ENCODE measurements at regions not wholly inside any gene's neighbourhood (a gene's known extent, or its start where the extent isn't known, plus 50 kb on each side); places are given as distances from the start of the nearest gene placed in this dataset.

- no peak overlapping the region for H3K9ac ChIP-seq (ENCODE audit: low read length)
- no peaks in the 10 kb centered on the region for H3K9me3 ChIP-seq (ENCODE audit: control insufficient read depth, low read depth, low read length)
- no peaks in the 10 kb centered on the region for H3K4me1 ChIP-seq (ENCODE audit: control insufficient read depth, low read depth, low read length)
- no peak overlapping the region for H3K27ac ChIP-seq (ENCODE audit: low read length)
- no peak overlapping the region for H3K4me3 ChIP-seq (ENCODE audit: low read length)
- H3K27me3 ChIP-seq (ENCODE audit: control insufficient read depth, insufficient read depth, low read length), result no peaks in the 10 kb centered on the region
- no peaks in the 10 kb centered on the region for H3K36me3 ChIP-seq (ENCODE audit: control insufficient read depth, low read depth, low read length)
Measured at GRCh38 chr9:81479573-81479972, 209.8 kb downstream of the TLE1 start.

GRCh38 chr9:81477669-81478068, 211.7 kb downstream of the TLE1 start:
- H3K4me3 ChIP-seq (ENCODE audit: low read length), result no peak overlapping the region
- H3K27me3 ChIP-seq (ENCODE audit: control insufficient read depth, insufficient read depth, low read length), result no peaks in the 10 kb centered on the region
- H3K27ac ChIP-seq (ENCODE audit: low read length), result no peak overlapping the region
- H3K36me3 ChIP-seq (ENCODE audit: control insufficient read depth, low read depth, low read length), result no peaks in the 10 kb centered on the region
- H3K9me3 ChIP-seq (ENCODE audit: control insufficient read depth, low read depth, low read length), result no peaks in the 10 kb centered on the region
- no peak overlapping the region for H3K9ac ChIP-seq (ENCODE audit: low read length)
- no peaks in the 10 kb centered on the region for H3K4me1 ChIP-seq (ENCODE audit: control insufficient read depth, low read depth, low read length)

- H3K9me3 ChIP-seq (ENCODE audit: control insufficient read depth, low read depth, low read length), result no peaks in the 10 kb centered on the region
- no peak overlapping the region for H3K27ac ChIP-seq (ENCODE audit: low read length)
- H3K4me3 ChIP-seq (ENCODE audit: low read length), result no peak overlapping the region
- H3K36me3 ChIP-seq (ENCODE audit: control insufficient read depth, low read depth, low read length), result no peaks in the 10 kb centered on the region
- H3K9ac ChIP-seq (ENCODE audit: low read length), result no peak overlapping the region
- no peaks in the 10 kb centered on the region for H3K4me1 ChIP-seq (ENCODE audit: control insufficient read depth, low read depth, low read length)
- no peaks in the 10 kb centered on the region for H3K27me3 ChIP-seq (ENCODE audit: control insufficient read depth, insufficient read depth, low read length)
Measured at GRCh38 chr9:81476813-81477490, 212.4 kb downstream of the TLE1 start.

DNA sequence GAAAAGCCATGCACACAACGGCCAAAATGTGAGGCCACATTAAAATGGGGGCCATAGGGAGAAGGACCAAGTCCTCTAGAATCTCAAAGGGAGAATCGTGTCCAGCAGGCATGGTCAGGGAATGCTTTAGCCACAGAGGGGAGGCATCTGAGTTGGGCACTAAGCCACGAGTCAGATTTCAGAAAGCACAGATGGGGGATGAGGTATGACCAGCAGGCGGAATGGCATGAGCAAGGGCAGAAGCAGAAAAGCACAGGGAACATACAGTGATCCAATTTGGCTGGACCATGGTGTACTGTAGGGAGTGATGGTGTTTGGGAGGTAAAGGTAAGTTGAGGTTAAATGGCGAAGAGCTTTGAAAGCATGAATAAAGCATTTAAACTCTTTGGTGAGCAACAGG, 214.6 kb downstream of the TLE1 start:
- H3K27ac ChIP-seq (ENCODE audit: low read length), result no peak overlapping the region

GRCh38 chr9:81474125-81474524, 215.2 kb downstream of the TLE1 start:
- Histone ChIP-seq H3K9me3 (ENCODE audit: control insufficient read depth, low read depth, low read length) (no peaks in the 10 kb centered on the region), H3K36me3 (ENCODE audit: control insufficient read depth, low read depth, low read length) (no peaks in the 10 kb centered on the region), H3K4me3 (ENCODE audit: low read length) (no peak overlapping the region), H3K4me1 (ENCODE audit: control insufficient read depth, low read depth, low read length) (no peaks in the 10 kb centered on the region), H3K27ac (ENCODE audit: low read length) (no peak overlapping the region), H3K27me3 (ENCODE audit: control insufficient read depth, insufficient read depth, low read length) (no peaks in the 10 kb centered on the region), H3K9ac (ENCODE audit: low read length) (no peak overlapping the region)

More for the DNA sequence above, 214.6 kb downstream of the TLE1 start:
- Histone ChIP-seq H3K27me3 (ENCODE audit: control insufficient read depth, insufficient read depth, low read length) (no peaks in the 10 kb centered on the region), H3K9me3 (ENCODE audit: control insufficient read depth, low read depth, low read length) (no peaks in the 10 kb centered on the region), H3K4me3 (ENCODE audit: low read length) (no peak overlapping the region), H3K36me3 (ENCODE audit: control insufficient read depth, low read depth, low read length) (no peaks in the 10 kb centered on the region), H3K9ac (ENCODE audit: low read length) (no peak overlapping the region), H3K4me1 (ENCODE audit: control insufficient read depth, low read depth, low read length) (no peaks in the 10 kb centered on the region)

DNA sequence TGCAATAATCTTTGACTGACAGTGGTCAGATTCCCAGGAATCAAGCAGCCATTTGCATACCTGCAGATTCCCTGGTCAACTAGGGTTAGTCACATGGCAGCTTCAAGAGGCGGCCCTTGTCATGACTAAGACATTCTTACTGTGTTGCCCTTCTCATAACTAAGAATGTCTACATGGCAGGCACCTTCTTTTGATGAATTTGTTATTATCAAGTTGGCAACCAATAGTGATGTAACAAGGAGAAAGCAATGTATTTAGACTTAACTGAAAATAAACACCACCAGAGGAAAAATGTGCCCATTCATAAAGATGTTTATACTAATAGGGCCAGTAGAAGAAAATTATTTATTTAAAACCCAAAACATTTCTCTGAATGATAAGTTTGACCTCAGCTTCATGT, 215.6 kb downstream of the TLE1 start:
- Histone ChIP-seq H3K4me1 (ENCODE audit: control insufficient read depth, low read depth, low read length) (no peaks in the 10 kb centered on the region), H3K9me3 (ENCODE audit: control insufficient read depth, low read depth, low read length) (no peaks in the 10 kb centered on the region), H3K9ac (ENCODE audit: low read length) (no peak overlapping the region), H3K4me3 (ENCODE audit: low read length) (no peak overlapping the region), H3K27ac (ENCODE audit: low read length) (no peak overlapping the region), H3K27me3 (ENCODE audit: control insufficient read depth, insufficient read depth, low read length) (no peaks in the 10 kb centered on the region), H3K36me3 (ENCODE audit: control insufficient read depth, low read depth, low read length) (no peaks in the 10 kb centered on the region)

GRCh38 chr9:81473206-81473605, 216.1 kb downstream of the TLE1 start:
- Histone ChIP-seq H3K9me3 (ENCODE audit: control insufficient read depth, low read depth, low read length) (no peaks in the 10 kb centered on the region), H3K27me3 (ENCODE audit: control insufficient read depth, insufficient read depth, low read length) (no peaks in the 10 kb centered on the region), H3K4me3 (ENCODE audit: low read length) (no peak overlapping the region), H3K4me1 (ENCODE audit: control insufficient read depth, low read depth, low read length) (peaks cover 3% of the 10 kb centered on the region), H3K9ac (ENCODE audit: low read length) (no peak overlapping the region), H3K36me3 (ENCODE audit: control insufficient read depth, low read depth, low read length) (no peaks in the 10 kb centered on the region), H3K27ac (ENCODE audit: low read length) (no peak overlapping the region)

- H3K27me3 ChIP-seq (ENCODE audit: control insufficient read depth, insufficient read depth, low read length), result no peaks in the 10 kb centered on the region
- H3K4me1 ChIP-seq (ENCODE audit: control insufficient read depth, low read depth, low read length), result peaks cover 7% of the 10 kb centered on the region
- H3K27ac ChIP-seq (ENCODE audit: low read length), result no peak overlapping the region
- no peaks in the 10 kb centered on the region for H3K9me3 ChIP-seq (ENCODE audit: control insufficient read depth, low read depth, low read length)
- H3K36me3 ChIP-seq (ENCODE audit: control insufficient read depth, low read depth, low read length), result no peaks in the 10 kb centered on the region
- H3K4me3 ChIP-seq (ENCODE audit: low read length), result no peak overlapping the region
- no peak overlapping the region for H3K9ac ChIP-seq (ENCODE audit: low read length)
Measured at GRCh38 chr9:81472701-81473100, 216.6 kb downstream of the TLE1 start.

GRCh38 chr9:81470864-81471263, 218.5 kb downstream of the TLE1 start:
- H3K27ac ChIP-seq (ENCODE audit: low read length), result no peak overlapping the region
- H3K36me3 ChIP-seq (ENCODE audit: control insufficient read depth, low read depth, low read length), result no peaks in the 10 kb centered on the region
- peaks cover 7% of the 10 kb centered on the region for H3K4me1 ChIP-seq (ENCODE audit: control insufficient read depth, low read depth, low read length)
- H3K27me3 ChIP-seq (ENCODE audit: control insufficient read depth, insufficient read depth, low read length), result no peaks in the 10 kb centered on the region
- no peak overlapping the region for H3K9ac ChIP-seq (ENCODE audit: low read length)
- no peak overlapping the region for H3K4me3 ChIP-seq (ENCODE audit: low read length)
- H3K9me3 ChIP-seq (ENCODE audit: control insufficient read depth, low read depth, low read length), result no peaks in the 10 kb centered on the region

- Histone ChIP-seq H3K9me3 (ENCODE audit: control insufficient read depth, low read depth, low read length) (no peaks in the 10 kb centered on the region), H3K27ac (ENCODE audit: low read length) (no peak overlapping the region), H3K4me3 (ENCODE audit: low read length) (no peak overlapping the region), H3K4me1 (ENCODE audit: control insufficient read depth, low read depth, low read length) (peaks cover 7% of the 10 kb centered on the region), H3K9ac (ENCODE audit: low read length) (no peak overlapping the region), H3K27me3 (ENCODE audit: control insufficient read depth, insufficient read depth, low read length) (no peaks in the 10 kb centered on the region), H3K36me3 (ENCODE audit: control insufficient read depth, low read depth, low read length) (no peaks in the 10 kb centered on the region)
Measured at GRCh38 chr9:81468084-81468595, 221.2 kb downstream of the TLE1 start.

DNA sequence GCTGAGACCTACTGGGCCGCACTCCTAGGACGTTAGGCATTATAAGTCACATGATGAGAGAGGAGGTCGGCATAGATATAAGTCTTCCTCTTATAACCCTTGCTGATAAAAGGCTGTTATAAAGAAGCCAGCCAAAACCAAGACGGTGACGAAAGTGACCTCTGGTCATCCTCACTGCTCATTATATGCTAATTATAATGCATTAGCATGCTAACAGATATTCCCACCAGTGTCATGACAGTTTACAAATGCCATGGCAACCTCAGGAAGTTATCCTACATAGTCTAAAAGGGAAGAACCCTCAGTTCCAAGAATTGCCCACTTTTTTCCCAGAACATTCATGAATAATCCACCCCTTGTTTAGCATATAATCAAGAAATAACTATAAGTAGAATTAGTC, 222.4 kb downstream of the TLE1 start:
- no peaks in the 10 kb centered on the region for H3K9me3 ChIP-seq (ENCODE audit: control insufficient read depth, low read depth, low read length)

GRCh38 chr9:81465468-81466011, 223.8 kb downstream of the TLE1 start:
- Histone ChIP-seq H3K27ac (ENCODE audit: low read length) (no peak overlapping the region), H3K9me3 (ENCODE audit: control insufficient read depth, low read depth, low read length) (no peaks in the 10 kb centered on the region)

More for the DNA sequence above, 222.4 kb downstream of the TLE1 start:
- no peak overlapping the region for H3K9ac ChIP-seq (ENCODE audit: low read length)
- H3K27ac ChIP-seq (ENCODE audit: low read length), result no peak overlapping the region
- no peak overlapping the region for H3K4me3 ChIP-seq (ENCODE audit: low read length)
- H3K36me3 ChIP-seq (ENCODE audit: control insufficient read depth, low read depth, low read length), result no peaks in the 10 kb centered on the region
- H3K4me1 ChIP-seq (ENCODE audit: control insufficient read depth, low read depth, low read length), result peaks cover 7% of the 10 kb centered on the region
- no peaks in the 10 kb centered on the region for H3K27me3 ChIP-seq (ENCODE audit: control insufficient read depth, insufficient read depth, low read length)

More at GRCh38 chr9:81465468-81466011, 223.8 kb downstream of the TLE1 start:
- peaks cover 7% of the 10 kb centered on the region for H3K4me1 ChIP-seq (ENCODE audit: control insufficient read depth, low read depth, low read length)
- H3K27me3 ChIP-seq (ENCODE audit: control insufficient read depth, insufficient read depth, low read length), result no peaks in the 10 kb centered on the region
- H3K4me3 ChIP-seq (ENCODE audit: low read length), result no peak overlapping the region
- no peak overlapping the region for H3K9ac ChIP-seq (ENCODE audit: low read length)
- H3K36me3 ChIP-seq (ENCODE audit: control insufficient read depth, low read depth, low read length), result no peaks in the 10 kb centered on the region

Data from iPS-18a (cell line).